GM18499 (cell line): ENCODE measurements at regions not wholly inside any gene's neighbourhood (a gene's known extent, or its start where the extent isn't known, plus 50 kb on each side); places are given as distances from the start of the nearest gene placed in this dataset.

Source experiments
- ATAC-seq: cut with Tn5 transposase; IDR thresholded peaks from one replicate; pipeline ENCODE4 v1.9.1; 2021; ENCODE audit warnings: moderate number of reproducible peaks; ENCODE audit not compliant: insufficient read depth, unreplicated experiment

GRCh38 chrX:39922926-39923325 is 174.8 kb downstream of the BCOR start:
- ATAC-seq = no peak

- ATAC-seq = no peak
Observed at GRCh38 chrX:39927380-39927779, 170.4 kb downstream of the BCOR start.

- ATAC-seq = no peak
Observed at GRCh38 chrX:39928704-39929378, 168.9 kb downstream of the BCOR start.

- no peak for ATAC-seq
Observed at GRCh38 chrX:39929379-39930025, 168.3 kb downstream of the BCOR start.

GRCh38 chrX:39930786-39931528 is 166.8 kb downstream of the BCOR start:
- no peak for ATAC-seq

- ATAC-seq = no peak
Observed at GRCh38 chrX:39931529-39932282, 166.1 kb downstream of the BCOR start.

- ATAC-seq = no peak
Observed at GRCh38 chrX:39935411-39936064, 162.2 kb downstream of the BCOR start.

GRCh38 chrX:39936886-39937770 is 160.6 kb downstream of the BCOR start:
- ATAC-seq = no peak

- ATAC-seq = no peak
Observed at GRCh38 chrX:39938466-39938865, 159.3 kb downstream of the BCOR start.

- no peak for ATAC-seq
Observed at GRCh38 chrX:39939678-39940077, 158.1 kb downstream of the BCOR start.

GRCh38 chrX:39941332-39941920 is 156.3 kb downstream of the BCOR start:
- no peak for ATAC-seq

- ATAC-seq = no peak
Observed at GRCh38 chrX:39944416-39944815, 153.3 kb downstream of the BCOR start.

GRCh38 chrX:39945709-39946108 is 152.0 kb downstream of the BCOR start:
- ATAC-seq = no peak

- no peak for ATAC-seq
Observed at GRCh38 chrX:39946822-39947221, 150.9 kb downstream of the BCOR start.

GRCh38 chrX:39948582-39948981 is 149.2 kb downstream of the BCOR start:
- ATAC-seq = no peak

- no peak for ATAC-seq
Observed at GRCh38 chrX:39950018-39950688, 147.6 kb downstream of the BCOR start.

GRCh38 chrX:39952989-39953388 is 144.8 kb downstream of the BCOR start:
- ATAC-seq = no peak

- ATAC-seq = no peak
Observed at GRCh38 chrX:39953879-39954278, 143.9 kb downstream of the BCOR start.
